Osteoblast (primary cell): ENCODE measurements at regions not wholly inside any gene's neighbourhood (a gene's known extent, or its start where the extent isn't known, plus 50 kb on each side); places are given as distances from the start of the nearest gene placed in this dataset.

ENCODE experiments used
- DNase-seq: peaks from one replicate; pipeline ENCODE4 v3.0.0; 2011; ENCODE audit warnings: low spot score, mixed read lengths; ENCODE audit not compliant: insufficient read length; ENCODE audit errors: missing footprints
- H2AFZ ChIP-seq: 2 replicates; pipeline ENCODE4 v1.6.0; 2011; ENCODE audit warnings: mild to moderate bottlenecking, low read length
- H3K27ac ChIP-seq: 2 replicates; pipeline ENCODE4 v1.5.1; 2011; ENCODE audit warnings: mild to moderate bottlenecking, low read depth, low read length, moderate library complexity
- H3K27me3 ChIP-seq: 2 replicates; pipeline ENCODE4 v1.6.0; 2012; ENCODE audit warnings: mild to moderate bottlenecking, control low read depth, inconsistent platforms, low read length, moderate library complexity; ENCODE audit not compliant: insufficient read depth
- H3K36me3 ChIP-seq: 2 replicates; pipeline ENCODE4 v1.5.1; 2011; ENCODE audit warnings: mild to moderate bottlenecking, low read length, control low read depth, moderate library complexity; ENCODE audit not compliant: insufficient read depth
- H3K4me1 ChIP-seq: 2 replicates; pipeline ENCODE4 v1.5.1; 2011; ENCODE audit warnings: mild to moderate bottlenecking, low read length, control low read depth, moderate library complexity; ENCODE audit not compliant: insufficient read depth
- H3K4me2 ChIP-seq: 2 replicates; pipeline ENCODE4 v1.6.0; 2011; ENCODE audit warnings: mild to moderate bottlenecking, low read length; ENCODE audit not compliant: insufficient read depth
- H3K4me3 ChIP-seq: fragments of 200-600 bp; sonication (generic); 3 replicates; pipeline ENCODE4 v1.5.1; 2012; ENCODE audit warnings: mild to moderate bottlenecking, low read length, inconsistent platforms; ENCODE audit not compliant: insufficient read depth
- H3K79me2 ChIP-seq: 2 replicates; pipeline ENCODE4 v1.6.0; 2012; ENCODE audit warnings: mild to moderate bottlenecking, low read length, control low read depth, inconsistent platforms; ENCODE audit not compliant: insufficient read depth
- H3K9me3 ChIP-seq: 2 replicates; pipeline ENCODE4 v1.5.1; 2011; ENCODE audit warnings: low read depth, low read length, control low read depth
- H4K20me1 ChIP-seq: 2 replicates; pipeline ENCODE4 v1.6.0; 2012; ENCODE audit warnings: mild to moderate bottlenecking, low read length, control low read depth; ENCODE audit not compliant: insufficient read depth
- CTCF ChIP-seq: IDR thresholded peaks from 2 replicates; pipeline ENCODE4 v1.5.1; 2011; ENCODE audit warnings: mild to moderate bottlenecking, low read depth, low read length, moderate library complexity; ENCODE audit errors: extremely low read depth

- Histone ChIP-seq H3K4me3 (no peak overlapping the region), H3K79me2 (peaks cover 89% of the 10 kb centered on the region), H3K27ac (peak overlapping the region; percentile 38), H3K4me2 (no peak overlapping the region), H3K27me3 (no peaks in the 10 kb centered on the region), H3K36me3 (peaks cover 7% of the 10 kb centered on the region), H4K20me1 (peaks cover 75% of the 10 kb centered on the region), H3K4me1 (peaks cover 46% of the 10 kb centered on the region), H2AFZ (no peak overlapping the region), H3K9me3 (no peaks in the 10 kb centered on the region)
- DNase-seq, result no peak
- no peak for TF ChIP-seq CTCF
Observed at GRCh38 chr1:201691716-201692554, 137.0 kb upstream of the IPO9 start.

- DNase-seq, result peak; percentile 47
Observed at GRCh38 chr1:201692555-201693394, 136.2 kb upstream of the IPO9 start.

GRCh38 chr1:201693890-201694607 lies 134.9 kb upstream of the IPO9 start:
- H3K79me2 ChIP-seq, result peaks cover 87% of the 10 kb centered on the region
- no peak overlapping the region for H3K4me3 ChIP-seq
- peaks cover 3% of the 10 kb centered on the region for H3K36me3 ChIP-seq
- H3K9me3 ChIP-seq, result no peaks in the 10 kb centered on the region
- H3K27ac ChIP-seq, result peak overlapping the region; percentile 21
- peaks cover 64% of the 10 kb centered on the region for H4K20me1 ChIP-seq
- peaks cover 54% of the 10 kb centered on the region for H3K4me1 ChIP-seq
- no peaks in the 10 kb centered on the region for H3K27me3 ChIP-seq
- DNase-seq, result no peak
- no peak for TF ChIP-seq CTCF
- no peak overlapping the region for H3K4me2 ChIP-seq
- H2AFZ ChIP-seq, result no peak overlapping the region

More at GRCh38 chr1:201692555-201693394, 136.2 kb upstream of the IPO9 start:
- Histone ChIP-seq H3K4me3 (no peak overlapping the region), H3K4me1 (peaks cover 51% of the 10 kb centered on the region), H2AFZ (no peak overlapping the region), H3K27ac (peak overlapping the region; percentile 38), H3K79me2 (peaks cover 89% of the 10 kb centered on the region), H4K20me1 (peaks cover 76% of the 10 kb centered on the region), H3K4me2 (no peak overlapping the region), H3K9me3 (no peaks in the 10 kb centered on the region), H3K27me3 (no peaks in the 10 kb centered on the region), H3K36me3 (no peaks in the 10 kb centered on the region)
- no peak for TF ChIP-seq CTCF
